ENCODE measurements at regions not wholly inside any gene's neighbourhood (a gene's known extent, or its start where the extent isn't known, plus 50 kb on each side); places are given as distances from the start of the nearest gene placed in this dataset.

GRCh38 chr15:70158309-70159000 is 60.7 kb upstream of the TLE3 start:
- H3K4me1 Mint-ChIP-seq (ENCODE audit: low read depth), result peaks cover 44% of the 10 kb centered on the region
- no peak for DNase-seq (ENCODE audit: low spot score, unreplicated experiment)
- H3K9me3 Mint-ChIP-seq (ENCODE audit: low read depth), result no peaks in the 10 kb centered on the region
- peaks cover 87% of the 10 kb centered on the region for H3K27me3 Mint-ChIP-seq
- H3K36me3 Mint-ChIP-seq (ENCODE audit: insufficient read depth), result no peaks in the 10 kb centered on the region
- H3K27ac Mint-ChIP-seq, result no peak overlapping the region
- H3K4me3 Mint-ChIP-seq (ENCODE audit: low read depth), result no peak overlapping the region
- TF ChIP-seq, protein P1, sequence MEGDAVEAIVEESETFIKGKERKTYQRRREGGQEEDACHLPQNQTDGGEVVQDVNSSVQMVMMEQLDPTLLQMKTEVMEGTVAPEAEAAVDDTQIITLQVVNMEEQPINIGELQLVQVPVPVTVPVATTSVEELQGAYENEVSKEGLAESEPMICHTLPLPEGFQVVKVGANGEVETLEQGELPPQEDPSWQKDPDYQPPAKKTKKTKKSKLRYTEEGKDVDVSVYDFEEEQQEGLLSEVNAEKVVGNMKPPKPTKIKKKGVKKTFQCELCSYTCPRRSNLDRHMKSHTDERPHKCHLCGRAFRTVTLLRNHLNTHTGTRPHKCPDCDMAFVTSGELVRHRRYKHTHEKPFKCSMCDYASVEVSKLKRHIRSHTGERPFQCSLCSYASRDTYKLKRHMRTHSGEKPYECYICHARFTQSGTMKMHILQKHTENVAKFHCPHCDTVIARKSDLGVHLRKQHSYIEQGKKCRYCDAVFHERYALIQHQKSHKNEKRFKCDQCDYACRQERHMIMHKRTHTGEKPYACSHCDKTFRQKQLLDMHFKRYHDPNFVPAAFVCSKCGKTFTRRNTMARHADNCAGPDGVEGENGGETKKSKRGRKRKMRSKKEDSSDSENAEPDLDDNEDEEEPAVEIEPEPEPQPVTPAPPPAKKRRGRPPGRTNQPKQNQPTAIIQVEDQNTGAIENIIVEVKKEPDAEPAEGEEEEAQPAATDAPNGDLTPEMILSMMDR (IDR thresholded peaks at IDR 0.05; ENCODE audit: unreplicated experiment), result no peak

GRCh38 chr15:70156671-70157271 is 59.1 kb upstream of the TLE3 start:
- Mint-ChIP-seq H3K36me3 (ENCODE audit: insufficient read depth) (no peaks in the 10 kb centered on the region), H3K4me3 (ENCODE audit: low read depth) (no peak overlapping the region), H3K9me3 (ENCODE audit: low read depth) (no peaks in the 10 kb centered on the region), H3K27ac (no peak overlapping the region), H3K4me1 (ENCODE audit: low read depth) (peaks cover 41% of the 10 kb centered on the region), H3K27me3 (peaks cover 91% of the 10 kb centered on the region)
- TF ChIP-seq, protein P1 (IDR thresholded peaks at IDR 0.05; ENCODE audit: unreplicated experiment), result no peak
- no peak for DNase-seq (ENCODE audit: low spot score, unreplicated experiment)

- H3K9me3 Mint-ChIP-seq (ENCODE audit: low read depth), result no peaks in the 10 kb centered on the region
- no peak overlapping the region for H3K4me3 Mint-ChIP-seq (ENCODE audit: low read depth)
- DNase-seq (ENCODE audit: low spot score, unreplicated experiment), result no peak
- TF ChIP-seq, protein P1 (IDR thresholded peaks at IDR 0.05; ENCODE audit: unreplicated experiment), result no peak
- H3K27ac Mint-ChIP-seq, result no peak overlapping the region
- peaks cover 33% of the 10 kb centered on the region for H3K4me1 Mint-ChIP-seq (ENCODE audit: low read depth)
- peaks cover 87% of the 10 kb centered on the region for H3K27me3 Mint-ChIP-seq
- no peaks in the 10 kb centered on the region for H3K36me3 Mint-ChIP-seq (ENCODE audit: insufficient read depth)
Observed at GRCh38 chr15:70154718-70155347, 57.1 kb upstream of the TLE3 start.

DNA sequence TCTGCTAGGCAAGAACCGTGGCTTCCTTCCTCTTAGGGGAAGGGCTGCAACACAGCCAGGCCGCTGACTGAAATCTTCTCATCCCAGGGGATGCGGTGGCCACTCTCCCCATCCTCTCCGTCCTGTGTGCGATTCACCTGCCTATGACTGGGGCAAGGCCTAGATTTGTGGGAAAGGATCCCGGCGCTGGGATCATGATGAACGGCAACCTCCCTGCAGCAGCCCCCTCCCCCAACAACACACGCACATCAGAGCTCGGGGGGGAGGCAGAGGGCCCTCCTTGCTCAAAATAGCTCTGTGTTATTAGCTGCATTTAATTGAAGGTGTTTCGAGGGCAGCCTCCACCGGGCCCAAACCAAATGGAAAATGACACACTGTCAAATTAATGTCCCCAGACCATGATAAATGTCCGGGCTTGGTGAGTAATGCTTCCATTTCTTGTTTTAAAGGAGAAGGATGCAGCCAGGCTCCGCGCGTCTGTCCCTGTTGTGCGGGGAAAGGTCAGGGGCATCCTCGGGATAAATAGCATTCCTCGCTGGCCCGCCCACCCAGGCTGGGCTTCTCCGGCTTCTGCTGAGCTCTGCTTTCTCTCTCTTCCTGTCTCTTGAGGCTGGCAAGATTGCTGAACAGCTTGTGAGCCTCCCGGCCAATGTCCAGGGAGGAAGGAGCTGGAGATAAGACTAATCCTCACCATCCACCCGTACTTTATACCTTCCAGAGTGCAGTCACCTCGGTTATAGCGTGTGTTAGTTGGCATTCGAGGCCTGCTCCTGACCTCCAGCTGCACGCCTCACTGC is 56.4 kb upstream of the TLE3 start:
- Mint-ChIP-seq H3K4me3 (ENCODE audit: low read depth) (no peak overlapping the region), H3K36me3 (ENCODE audit: insufficient read depth) (no peaks in the 10 kb centered on the region), H3K27ac (no peak overlapping the region)

More for the DNA sequence above, 56.4 kb upstream of the TLE3 start:
- DNase-seq (ENCODE audit: low spot score, unreplicated experiment), result no peak
- TF ChIP-seq, protein P1 (IDR thresholded peaks at IDR 0.05; ENCODE audit: unreplicated experiment), result no peak
- Mint-ChIP-seq H3K4me1 (ENCODE audit: low read depth) (peaks cover 27% of the 10 kb centered on the region), H3K9me3 (ENCODE audit: low read depth) (no peaks in the 10 kb centered on the region), H3K27me3 (peaks cover 88% of the 10 kb centered on the region)

Data from progenitor cell of endocrine pancreas (in vitro differentiated cells).